OCI-LY1 (cell line): ENCODE measurements at regions not wholly inside any gene's neighbourhood (a gene's known extent, or its start where the extent isn't known, plus 50 kb on each side); places are given as distances from the start of the nearest gene placed in this dataset.

ENCODE experiments used
- CTCF ChIP-seq: fragments of 200-600 bp; sonication (generic), shearing (Covaris generic); IDR thresholded peaks from 2 replicates; pipeline ENCODE4 v1.5.1; 2017; ENCODE audit warnings: mild to moderate bottlenecking, antibody characterized with exemption, low read length, moderate library complexity, mixed read lengths
- EZH2 ChIP-seq: fragments of 200-600 bp; sonication (generic), shearing (Covaris generic); IDR thresholded peaks from 2 replicates; pipeline ENCODE4 v1.8.0; 2017; ENCODE audit warnings: borderline replicate concordance, mixed run types, mild to moderate bottlenecking, antibody characterized with exemption, low read length, moderate library complexity, mixed read lengths

GRCh38 chr6:71665931-71666330, 220.4 kb upstream of the RIMS1 start:
- TF ChIP-seq EZH2 (no peak), CTCF (no peak)
